ENCODE measurements at regions not wholly inside any gene's neighbourhood (a gene's known extent, or its start where the extent isn't known, plus 50 kb on each side); places are given as distances from the start of the nearest gene placed in this dataset.

DNA sequence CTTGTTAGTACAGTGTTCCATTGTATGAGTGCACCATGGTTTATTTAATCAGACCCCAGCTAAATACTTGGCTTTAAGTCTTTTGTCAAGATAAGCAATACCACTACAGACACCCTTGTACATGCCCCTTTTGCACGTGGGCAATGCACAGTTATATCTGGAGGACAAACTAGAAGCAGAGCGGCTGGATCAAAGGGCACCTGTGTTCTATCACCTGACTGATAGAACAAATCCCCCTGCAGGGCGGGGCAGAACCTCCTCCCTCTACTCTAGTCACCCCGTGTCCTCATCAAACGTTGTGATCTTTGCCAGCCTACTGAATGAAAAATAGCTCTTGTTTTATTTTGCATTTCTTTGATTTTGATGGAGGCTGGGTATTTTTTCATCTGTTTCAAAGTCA lies 314.9 kb downstream of the TLE3 start:
- Histone ChIP-seq H3K4me1 (no peaks in the 10 kb centered on the region), H3K4me2 (no peak overlapping the region), H3K9me3 (no peaks in the 10 kb centered on the region), H3K4me3 (no peak overlapping the region), H3K27ac (no peak overlapping the region)
- FAIRE-seq (no peak), ATAC-seq (no peak), DNase-seq (ENCODE audit: low read depth in 1 of 2, low spot score in 1 of 2) (no peak)
- WGBS (ENCODE audit: missing lambda C conversion rate), result 17% methylated on average over 5 of the region's 5 CpGs
- TF ChIP-seq EHMT2 (IDR thresholded peaks at IDR 0.05; ENCODE audit: low read depth), result no peak
- TF ChIP-seq ZNF302 (CRISPR knock-in tag; IDR thresholded peaks at IDR 0.05), result no peak
- no peak for TF ChIP-seq E2F6 (IDR thresholded peaks at IDR 0.05; ENCODE audit: borderline replicate concordance, low read depth)
- ChIA-PET CTCF (no interaction called here), POLR2A (no interaction called here)

- Histone ChIP-seq H3K27ac (no peak overlapping the region), H3K9me3 (no peaks in the 10 kb centered on the region), H3K4me2 (no peak overlapping the region), H3K4me1 (no peaks in the 10 kb centered on the region), H3K4me3 (no peak overlapping the region)
- no peak for TF ChIP-seq KDM5A (IDR thresholded peaks at IDR 0.05)
- TF ChIP-seq USF2 (IDR thresholded peaks at IDR 0.05), result no peak
- no peak for TF ChIP-seq SMC3 (IDR thresholded peaks at IDR 0.05)
- no peak for TF ChIP-seq RNF2 (IDR thresholded peaks at IDR 0.05; ENCODE audit: borderline replicate concordance, low read depth)
- no peak for TF ChIP-seq RARB (CRISPR knock-in tag; IDR thresholded peaks at IDR 0.05)
- TF ChIP-seq EHMT2 (IDR thresholded peaks at IDR 0.05; ENCODE audit: low read depth), result no peak
- no peak for TF ChIP-seq FOSB (CRISPR knock-in tag; IDR thresholded peaks at IDR 0.05)
- TF ChIP-seq MAFK (IDR thresholded peaks at IDR 0.05; ENCODE audit: partially characterized antibody), result no peak
- TF ChIP-seq NPAS2 (CRISPR knock-in tag; IDR thresholded peaks at IDR 0.05; ENCODE audit: borderline replicate concordance), result no peak
- WGBS (ENCODE audit: missing lambda C conversion rate), result 57% methylated on average over 9 of the region's 9 CpGs
- ChIA-PET CTCF (no interaction called here), POLR2A (no interaction called here)
- peak; percentile 7 for FAIRE-seq
- ATAC-seq, result no peak
- no peak for DNase-seq (ENCODE audit: low read depth in 1 of 2, low spot score in 1 of 2)
Observed at GRCh38 chr15:69783211-69783610, 314.5 kb downstream of the TLE3 start.

DNA sequence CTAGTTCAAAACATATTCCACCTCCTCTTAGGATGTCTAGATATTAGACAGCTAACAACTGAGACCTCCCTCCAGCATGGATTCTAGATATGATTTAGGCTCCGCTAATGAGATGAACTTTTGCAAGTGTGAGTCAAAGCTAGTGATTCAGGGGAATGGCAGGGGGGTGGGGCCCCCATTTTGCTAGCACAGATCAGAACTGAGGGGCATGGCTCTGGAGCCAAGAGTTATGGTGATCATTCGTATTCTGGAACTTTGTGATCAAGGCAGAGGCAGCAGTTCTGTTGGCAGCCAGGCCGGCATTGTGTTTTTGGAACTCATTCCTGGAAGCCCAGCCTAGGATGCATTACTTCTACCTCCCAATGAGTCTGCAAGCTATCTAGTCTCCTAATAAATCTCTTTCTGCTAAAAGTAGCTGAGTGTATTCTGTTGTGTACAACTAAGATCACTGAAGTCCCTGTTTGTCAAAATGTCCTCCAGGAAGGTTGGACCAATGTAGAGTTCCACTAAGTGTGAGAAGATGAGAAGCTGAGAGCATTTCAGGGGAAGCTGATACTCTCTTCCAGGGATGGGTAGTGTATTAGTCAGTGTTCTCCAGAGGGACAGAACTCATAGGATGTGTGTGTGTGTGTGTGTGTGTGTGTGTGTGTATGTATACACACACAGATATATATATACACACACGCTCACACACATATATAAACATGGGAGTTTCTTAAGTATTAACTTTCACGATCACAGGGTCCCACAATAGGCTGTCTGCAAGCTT lies 312.7 kb downstream of the TLE3 start:
- Histone ChIP-seq H3K4me3 (no peak overlapping the region), H3K27ac (no peak overlapping the region), H3K4me2 (no peak overlapping the region), H3K4me1 (no peaks in the 10 kb centered on the region), H3K9me3 (no peaks in the 10 kb centered on the region)
- TF ChIP-seq RFX5 (IDR thresholded peaks at IDR 0.05) (no peak), CBX2 (IDR thresholded peaks at IDR 0.05; ENCODE audit: borderline replicate concordance, low read depth) (no peak)
- ATAC-seq (no peak), DNase-seq (ENCODE audit: low read depth in 1 of 2, low spot score in 1 of 2) (no peak), FAIRE-seq (no peak)
- 22% methylated on average over 5 of the region's 5 CpGs for WGBS (ENCODE audit: missing lambda C conversion rate)
- ChIA-PET CTCF (interaction anchor here (0.6 to 1.2 kb wide), 3 partner anchors 11 to 726 kb away, joined by 3 to 4 read pairs (median 3); no protein-coding TSS in a partner anchor), POLR2A (no interaction called here)

DNA sequence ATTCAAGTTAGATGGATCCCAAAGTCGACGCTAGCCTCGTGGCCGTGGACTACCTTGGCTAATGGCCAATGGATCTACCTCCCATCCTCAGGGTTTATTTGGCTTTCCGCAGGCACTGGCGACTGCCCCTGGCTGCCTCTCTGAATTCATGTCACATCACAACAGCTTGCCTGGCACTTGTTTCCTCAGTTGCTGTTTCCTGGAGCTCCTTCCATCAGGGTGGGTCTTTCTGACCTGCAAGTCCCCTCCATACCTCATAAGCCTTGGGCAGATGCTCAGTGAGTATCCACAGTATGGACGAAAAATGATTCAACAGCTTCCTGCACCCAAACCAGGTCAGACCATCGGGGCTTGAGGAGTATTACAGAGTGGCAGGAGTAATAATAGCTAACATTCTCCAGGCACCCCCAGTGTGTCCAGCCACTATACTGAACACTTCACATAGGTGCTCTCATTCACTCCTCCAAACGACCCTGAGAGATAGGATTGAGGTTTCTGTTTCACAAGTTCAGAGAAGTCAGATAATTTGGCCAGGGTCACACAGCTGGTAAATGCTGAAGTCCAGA lies 311.5 kb downstream of the TLE3 start:
- Histone ChIP-seq H3K4me3 (no peak overlapping the region), H3K27ac (no peak overlapping the region), H3K4me1 (no peaks in the 10 kb centered on the region), H3K9me3 (peaks cover under 1% of the 10 kb centered on the region; the same call in 1 of the 3 replicates), H3K4me2 (no peak overlapping the region)
- TF ChIP-seq KDM5A (IDR thresholded peaks at IDR 0.05) (no peak), ZC3H11A (IDR thresholded peaks at IDR 0.05) (no peak), EHF (CRISPR knock-in tag; IDR thresholded peaks at IDR 0.05) (no peak), JUNB (IDR thresholded peaks at IDR 0.05) (no peak), NFE2L2 (conservative IDR thresholded peaks at IDR 0.05; ENCODE audit: low read length) (no peak), CHD4 (IDR thresholded peaks at IDR 0.05; ENCODE audit: borderline replicate concordance) (no peak), CEBPB (IDR thresholded peaks at IDR 0.05) (no peak), RNF2 (IDR thresholded peaks at IDR 0.05; ENCODE audit: borderline replicate concordance, low read depth) (no peak), E2F6 (IDR thresholded peaks at IDR 0.05; ENCODE audit: borderline replicate concordance, low read depth) (no peak), KDM1A (IDR thresholded peaks at IDR 0.05; ENCODE audit: low read depth) (no peak)
- ChIA-PET POLR2A (no interaction called here), CTCF (interaction anchor here (0.7 to 1.0 kb wide), 2 partner anchors 154 to 681 kb away, joined by 3 read pairs; no protein-coding TSS in a partner anchor)
- FAIRE-seq (no peak), DNase-seq (ENCODE audit: low read depth in 1 of 2, low spot score in 1 of 2) (no peak), ATAC-seq (no peak)
- 33% methylated on average over 9 of the region's 9 CpGs for WGBS (ENCODE audit: missing lambda C conversion rate)
